HG03565 (cell line): ENCODE measurements at regions not wholly inside any gene's neighbourhood (a gene's known extent, or its start where the extent isn't known, plus 50 kb on each side); places are given as distances from the start of the nearest gene placed in this dataset.
"Not testable (repeated sequence)": the region's sequence is repeated elsewhere in the genome, so short reads cannot be mapped to it uniquely, and the experiment has no call there.

Source experiments
- ATAC-seq: cut with Tn5 transposase; IDR thresholded peaks from one replicate; pipeline ENCODE4 v1.9.1; 2021; ENCODE audit warnings: mild to moderate bottlenecking, moderate library complexity; ENCODE audit not compliant: unreplicated experiment

- peak; percentile 65 for ATAC-seq
These were observed 52.5 kb upstream of the RESF1 start for GRCh38 chr12:31906557-31907301.

GRCh38 chr12:31903025-31903424 is 56.2 kb upstream of the RESF1 start:
- ATAC-seq, result no peak

GRCh38 chr12:31900271-31900670 is 58.9 kb upstream of the RESF1 start:
- no peak for ATAC-seq

DNA sequence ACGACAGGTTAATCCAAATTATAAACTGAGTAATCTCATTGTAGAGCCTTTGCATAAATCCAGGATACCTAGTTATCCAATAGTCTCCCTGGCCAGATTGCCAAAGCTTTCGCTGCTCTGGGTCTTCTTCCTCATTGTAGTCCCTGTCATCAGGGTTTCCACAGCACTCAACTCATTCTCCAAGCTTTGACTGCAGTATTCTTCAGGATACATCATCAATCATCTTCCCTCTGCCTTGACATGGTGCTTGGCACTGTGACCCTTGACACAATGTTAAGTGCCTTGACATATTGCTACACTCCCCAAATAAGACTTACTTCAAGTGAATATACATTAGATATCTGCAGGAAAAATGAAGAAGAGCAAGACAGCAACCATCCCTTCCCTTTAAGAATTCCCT is 60.1 kb upstream of the RESF1 start:
- no peak for ATAC-seq

DNA sequence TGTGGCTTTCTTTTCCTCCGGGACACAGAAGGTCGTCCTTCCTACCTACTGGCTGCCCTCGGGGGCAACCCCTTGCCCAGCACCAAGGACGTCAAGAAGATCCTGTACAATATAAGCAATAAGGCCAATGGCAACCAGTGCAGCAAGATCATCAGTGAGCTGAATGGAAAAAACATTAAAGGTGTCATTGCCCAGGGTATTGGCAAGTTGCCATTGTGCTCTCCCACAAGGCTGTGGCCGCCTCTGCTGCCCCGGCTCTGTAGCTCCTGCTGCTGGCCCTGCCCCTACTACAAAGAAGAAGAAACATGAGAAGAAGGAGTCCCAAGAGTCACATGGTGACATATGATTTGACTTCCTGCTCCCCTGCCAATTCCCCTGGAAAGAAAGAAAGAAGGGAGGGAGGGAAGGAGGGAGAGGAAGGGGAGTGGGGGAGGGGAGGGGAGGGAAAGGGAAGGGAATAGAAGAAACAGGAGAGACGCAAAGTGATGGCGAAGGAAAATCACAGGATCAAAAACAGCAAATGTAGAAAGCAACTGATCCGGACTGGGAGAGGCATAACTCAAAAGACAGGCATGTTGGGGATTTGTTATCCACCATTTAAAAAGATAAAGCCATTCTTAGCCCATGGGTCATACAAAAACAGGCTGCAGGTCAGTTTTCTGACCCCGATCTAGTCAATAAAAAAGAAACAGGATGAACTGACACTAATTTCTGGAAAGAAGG is 61.3 kb upstream of the RESF1 start:
- ATAC-seq, result no peak

DNA sequence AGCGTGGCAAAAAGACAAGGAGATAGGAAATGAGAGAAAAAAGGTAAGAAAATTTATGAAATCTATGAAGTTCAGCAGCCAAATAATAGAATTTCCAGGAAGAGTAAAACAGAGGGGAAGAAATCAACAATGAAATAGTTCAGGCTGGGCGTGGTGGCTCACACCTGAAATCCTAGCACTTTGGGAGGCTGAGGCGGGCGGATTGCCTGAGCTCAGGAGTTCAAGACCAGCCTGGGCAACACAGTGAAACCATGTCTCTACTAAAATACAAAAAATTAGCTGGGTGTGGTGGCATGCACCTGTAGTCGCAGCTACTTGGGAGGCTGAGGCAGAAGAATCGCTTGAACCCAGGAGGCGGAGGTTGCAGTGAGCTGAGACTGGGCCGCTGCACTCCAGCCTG is 62.1 kb upstream of the RESF1 start:
- not testable (repeated sequence) for ATAC-seq

GRCh38 chr12:31896514-31897039 is 62.6 kb upstream of the RESF1 start:
- ATAC-seq, result peak; percentile 98

GRCh38 chr12:31895449-31896150 is 63.6 kb upstream of the RESF1 start:
- ATAC-seq, result no peak

GRCh38 chr12:31890295-31891285 is 68.6 kb upstream of the RESF1 start:
- no peak for ATAC-seq

DNA sequence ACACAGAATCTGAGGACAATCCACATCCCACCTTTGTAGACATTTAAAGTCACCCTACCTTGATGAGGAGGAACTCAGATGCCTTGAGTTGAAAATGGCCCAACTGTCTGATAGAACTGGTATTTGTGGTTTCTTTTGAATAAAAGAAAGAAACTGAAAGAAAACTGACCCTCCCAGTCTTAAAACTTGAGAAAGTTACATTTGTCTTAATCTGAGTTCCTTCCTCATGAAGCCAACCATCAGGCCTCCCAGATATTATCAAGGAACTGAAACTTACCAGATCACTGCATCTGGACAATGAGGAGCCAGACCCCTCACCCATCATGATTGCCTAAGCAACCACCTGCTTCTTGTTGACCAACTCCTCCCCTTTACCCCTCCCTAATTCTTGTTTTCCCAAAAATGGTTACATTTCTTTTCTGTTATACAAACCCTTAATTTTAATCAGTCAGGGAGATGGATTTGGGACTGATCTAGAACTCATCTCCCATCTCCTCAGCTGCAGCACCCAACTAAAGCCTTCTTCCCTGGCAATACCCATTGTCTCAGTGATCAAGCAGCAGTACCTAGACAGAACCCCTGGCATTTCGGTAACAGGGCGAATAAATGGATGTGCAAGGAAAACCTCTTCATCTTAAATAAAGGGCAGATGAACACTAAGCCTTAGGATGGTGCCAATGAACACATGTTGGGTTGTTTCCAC is 72.0 kb upstream of the RESF1 start:
- ATAC-seq, result no peak

- ATAC-seq, result not testable (repeated sequence)
These were observed 76.5 kb upstream of the RESF1 start for GRCh38 chr12:31882682-31883081.

GRCh38 chr12:31880340-31880739 is 78.9 kb upstream of the RESF1 start:
- ATAC-seq, result no peak

GRCh38 chr12:31877884-31878283 is 81.3 kb upstream of the RESF1 start:
- no peak for ATAC-seq

DNA sequence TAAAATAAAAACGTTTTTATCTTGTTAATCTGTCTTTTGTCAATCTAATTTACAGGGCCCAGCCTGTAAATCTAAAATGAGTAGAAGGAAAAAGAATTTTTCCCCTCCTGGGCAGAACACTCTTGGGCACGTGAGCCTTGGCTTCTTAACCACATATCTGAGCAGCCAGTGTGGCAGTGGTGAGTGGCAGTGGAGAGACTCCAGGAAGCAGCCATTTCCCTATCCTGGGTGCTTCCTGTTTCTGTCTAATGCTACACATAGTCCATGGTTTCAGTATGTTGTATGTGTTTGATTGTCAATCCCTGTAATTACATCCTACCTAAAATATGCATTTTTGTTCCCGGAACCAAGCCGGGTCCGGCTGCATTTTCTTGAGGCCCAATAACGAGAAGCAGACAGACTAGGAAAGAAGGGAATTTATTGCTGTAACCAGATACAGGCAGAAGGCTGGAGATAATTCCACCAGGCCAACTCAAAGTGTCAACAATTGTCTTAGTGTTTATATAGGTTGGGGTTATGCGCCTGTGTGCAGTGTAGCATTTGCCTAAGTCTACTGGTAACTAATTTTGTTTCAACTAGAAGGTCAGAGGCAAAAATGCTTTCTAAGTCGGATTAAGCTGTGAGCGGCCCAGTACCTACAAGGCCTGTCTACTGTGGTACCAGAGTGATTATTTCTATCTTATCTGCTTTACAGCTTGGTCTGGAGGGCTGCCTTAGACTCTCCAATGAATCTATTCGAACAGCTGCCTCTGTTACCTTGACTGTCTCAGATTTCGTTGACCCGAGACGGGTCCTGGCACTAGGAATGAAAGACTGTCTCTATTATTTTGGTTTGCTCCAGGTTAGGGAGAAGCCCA is 82.4 kb upstream of the RESF1 start:
- no peak for ATAC-seq

DNA sequence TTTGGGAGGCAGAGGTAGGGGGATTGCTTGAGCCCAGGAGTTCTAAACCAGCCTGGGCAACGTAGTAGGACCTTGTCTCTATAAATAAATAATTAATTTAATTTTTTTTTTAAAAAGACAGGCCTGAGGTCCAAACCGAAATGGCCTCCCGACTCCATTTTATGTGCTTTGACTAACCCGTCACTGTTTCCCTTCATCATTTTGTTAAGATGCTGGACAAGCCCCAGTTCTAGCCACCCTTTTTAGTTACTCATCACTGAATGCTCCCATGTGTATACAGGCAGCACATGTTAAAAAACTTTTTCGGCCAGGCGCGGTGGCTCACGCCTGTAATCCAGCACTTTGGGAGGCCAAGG is 83.6 kb upstream of the RESF1 start:
- no peak for ATAC-seq

- ATAC-seq, result peak; percentile 67
These were observed 84.1 kb upstream of the RESF1 start for GRCh38 chr12:31874961-31875608.

- ATAC-seq, result no peak
These were observed 86.2 kb upstream of the RESF1 start for GRCh38 chr12:31872831-31873604.

DNA sequence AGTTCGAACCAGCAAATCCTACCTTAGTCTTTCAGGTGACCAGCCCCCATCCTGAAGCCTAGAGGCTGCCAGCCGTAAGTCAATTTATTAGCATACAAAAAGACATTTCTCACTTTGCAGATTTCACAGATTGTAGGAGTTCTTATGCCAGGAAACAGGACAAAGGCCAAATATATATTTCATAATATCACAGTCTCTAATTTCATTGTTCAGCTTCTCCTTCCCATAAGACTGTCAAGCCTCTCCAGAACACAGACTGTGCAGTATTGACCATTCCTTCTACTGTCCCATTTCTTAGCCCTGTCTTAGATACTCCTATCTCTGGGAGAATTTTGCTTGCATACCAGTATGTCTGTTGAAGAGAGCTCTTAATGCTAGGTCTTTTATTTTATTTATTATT is 89.2 kb upstream of the RESF1 start:
- ATAC-seq, result no peak
